NOMO-1 treated with DMSO at 0.1 percent for 48 hours (cell line): ENCODE measurements at regions not wholly inside any gene's neighbourhood (a gene's known extent, or its start where the extent isn't known, plus 50 kb on each side); places are given as distances from the start of the nearest gene placed in this dataset.
A peak's percentile ranks its signal among the peaks of the same experiment; 100 is the strongest.

Experiments used
- DNase-seq: peaks from one replicate; lab custom pipeline; 2025; ENCODE audit not compliant: unreplicated experiment; lab: John Stamatoyannopoulos, UW

GRCh38 chr20:58069796-58070663 lies 158.4 kb downstream of the ANKRD60 start:
- no peak for DNase-seq

- DNase-seq = no peak
Observed at GRCh38 chr20:58069207-58069606, 159.2 kb downstream of the ANKRD60 start.

DNA sequence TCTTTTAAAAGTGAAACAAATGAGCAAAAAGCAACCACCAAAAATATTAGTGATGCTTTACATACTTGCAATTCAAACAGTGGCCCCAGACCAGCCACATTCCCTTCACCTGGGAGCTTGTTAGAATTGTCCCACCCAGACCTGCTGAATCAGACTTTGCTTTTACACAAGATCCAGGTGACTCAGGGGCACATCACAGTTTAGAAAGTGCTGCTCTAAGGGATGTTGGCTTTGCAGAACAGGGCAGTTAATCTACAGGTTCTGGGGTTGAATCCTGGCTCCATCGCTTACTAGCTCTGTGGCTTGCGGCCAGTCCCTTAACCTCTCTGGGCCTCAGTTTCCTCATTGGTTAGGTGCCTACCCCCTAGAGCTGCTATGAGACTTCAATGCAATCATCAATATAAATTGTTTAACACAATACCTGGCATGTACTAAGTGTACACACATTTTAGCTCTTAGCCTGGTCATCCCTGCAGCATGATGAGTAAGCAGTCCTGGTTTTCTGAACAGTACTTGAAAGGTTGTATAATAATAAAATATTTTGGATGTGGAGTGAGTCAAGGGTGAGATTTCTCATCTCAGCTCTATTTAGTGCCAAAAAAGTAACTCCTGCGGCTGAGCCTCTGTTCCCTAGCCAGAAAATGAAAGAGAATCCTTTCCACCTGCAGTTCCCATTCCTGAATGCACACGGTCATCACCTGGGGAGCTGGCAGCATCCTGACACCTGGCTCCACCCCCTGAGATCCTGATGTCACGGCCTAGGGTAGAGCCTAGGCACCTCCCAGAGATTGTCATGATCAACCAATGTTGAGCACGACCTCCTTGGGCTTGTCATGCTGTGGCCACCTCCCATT lies 162.7 kb downstream of the ANKRD60 start:
- no peak for DNase-seq

DNA sequence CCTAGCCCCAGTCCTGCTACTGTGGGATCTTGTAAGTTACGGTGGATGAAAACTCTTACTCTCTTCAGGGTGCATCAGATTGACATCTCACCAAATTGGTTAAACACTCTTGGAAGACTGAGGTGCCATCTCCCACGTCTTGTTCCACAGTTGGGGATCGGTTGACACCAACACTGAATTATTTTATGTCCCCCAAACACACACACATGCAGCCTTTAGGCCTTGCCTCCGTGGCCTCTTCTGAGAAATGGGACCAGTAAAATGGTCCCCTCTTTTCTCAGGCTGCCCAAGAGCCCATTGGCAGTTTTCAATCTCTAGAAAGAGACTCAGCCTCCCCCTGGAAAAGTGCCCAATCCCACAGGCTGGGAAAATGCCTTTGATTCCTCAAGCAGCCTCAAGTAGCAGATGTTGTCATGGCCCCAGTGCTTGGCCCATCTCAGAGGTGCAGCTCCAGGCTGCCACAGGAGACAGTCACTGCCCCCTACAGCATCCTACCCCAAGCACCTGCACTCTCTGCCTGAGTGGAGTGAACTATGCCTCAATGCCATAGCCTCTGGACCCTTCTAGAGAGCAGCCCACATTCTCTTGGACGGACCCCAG lies 163.9 kb downstream of the ANKRD60 start:
- no peak for DNase-seq

DNA sequence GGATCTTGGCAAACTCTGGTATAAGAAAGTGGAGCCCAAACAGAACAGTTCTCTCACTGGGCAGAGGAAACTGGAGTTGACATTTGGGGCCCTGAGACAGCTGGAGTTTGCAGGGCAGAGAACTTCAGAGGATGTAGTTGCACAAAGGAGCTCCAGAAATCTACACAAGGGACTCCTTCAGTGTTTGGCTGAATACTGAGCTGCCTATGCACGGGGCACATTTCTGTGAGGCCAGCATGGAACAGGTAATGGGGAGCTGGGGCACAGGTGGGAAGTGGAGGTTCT lies 169.3 kb downstream of the ANKRD60 start:
- DNase-seq = no peak

- DNase-seq = no peak
Observed at GRCh38 chr20:58058421-58059259, 169.8 kb downstream of the ANKRD60 start.

DNA sequence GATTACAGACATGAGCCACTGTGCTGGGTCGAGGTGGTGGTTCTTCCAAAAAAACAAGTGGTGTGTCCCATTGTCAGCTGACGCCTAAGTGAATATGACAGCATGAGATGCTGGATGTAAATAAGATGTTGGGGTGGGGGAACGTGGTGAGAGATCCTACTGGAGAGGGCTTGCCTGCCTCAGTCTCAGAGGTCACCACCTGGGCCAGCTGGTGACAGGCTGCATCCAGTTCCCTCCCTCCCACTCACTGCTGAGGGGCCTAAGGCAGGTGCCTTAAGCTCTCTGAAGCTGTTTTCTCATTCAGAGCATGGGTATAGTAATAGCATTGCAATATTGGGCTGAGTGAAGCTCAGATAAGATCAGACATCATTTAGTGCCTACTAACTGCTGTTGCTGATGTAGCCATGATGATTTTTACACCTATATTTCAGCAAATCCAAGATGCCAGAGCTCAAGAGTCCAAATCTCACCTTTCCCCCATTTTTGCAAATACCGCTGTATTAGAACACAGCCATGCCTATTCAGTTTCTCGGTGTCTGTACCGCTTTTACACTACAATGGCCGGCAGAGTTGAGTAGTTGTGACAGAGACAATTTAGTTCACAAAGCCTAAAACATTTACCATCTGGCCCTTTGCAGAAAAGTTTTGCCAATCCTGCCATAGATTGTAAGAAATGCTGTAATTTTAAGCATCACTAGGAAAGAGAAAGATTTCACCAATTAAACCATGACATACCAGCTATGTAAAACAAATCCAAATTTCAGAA lies 171.3 kb downstream of the ANKRD60 start:
- no peak for DNase-seq

- no peak for DNase-seq
Observed at GRCh38 chr20:58056021-58056591, 172.3 kb downstream of the ANKRD60 start.

DNA sequence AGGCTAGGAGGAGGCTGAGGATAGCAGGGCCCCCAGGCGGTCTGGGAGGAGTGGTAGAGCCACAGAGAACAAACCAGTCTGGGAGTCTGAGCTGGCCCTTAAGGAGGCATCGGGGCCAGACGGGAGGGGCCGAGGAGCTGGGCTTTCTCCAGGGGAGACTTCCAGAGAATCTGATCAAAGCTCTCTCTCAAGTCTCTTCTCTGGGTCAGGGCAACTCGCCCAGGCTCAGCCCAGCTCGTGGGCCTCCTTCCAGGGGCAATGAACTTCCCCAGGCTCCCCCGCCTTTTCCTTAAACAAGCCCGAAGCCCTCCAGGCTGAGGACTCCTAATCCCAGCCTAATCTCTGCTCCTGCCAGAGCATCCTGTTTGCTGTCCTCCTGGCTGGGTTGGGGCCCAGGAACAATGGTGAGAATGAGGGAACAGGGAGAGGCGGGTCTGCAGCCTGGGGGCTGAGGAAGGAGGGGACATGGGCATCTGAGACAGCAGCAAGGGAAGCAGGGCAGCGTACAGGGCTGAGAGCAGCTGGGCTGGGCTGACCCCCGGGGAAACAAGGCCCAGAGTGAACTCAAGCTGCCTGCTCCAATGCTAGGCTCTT lies 173.6 kb downstream of the ANKRD60 start:
- no peak for DNase-seq

DNA sequence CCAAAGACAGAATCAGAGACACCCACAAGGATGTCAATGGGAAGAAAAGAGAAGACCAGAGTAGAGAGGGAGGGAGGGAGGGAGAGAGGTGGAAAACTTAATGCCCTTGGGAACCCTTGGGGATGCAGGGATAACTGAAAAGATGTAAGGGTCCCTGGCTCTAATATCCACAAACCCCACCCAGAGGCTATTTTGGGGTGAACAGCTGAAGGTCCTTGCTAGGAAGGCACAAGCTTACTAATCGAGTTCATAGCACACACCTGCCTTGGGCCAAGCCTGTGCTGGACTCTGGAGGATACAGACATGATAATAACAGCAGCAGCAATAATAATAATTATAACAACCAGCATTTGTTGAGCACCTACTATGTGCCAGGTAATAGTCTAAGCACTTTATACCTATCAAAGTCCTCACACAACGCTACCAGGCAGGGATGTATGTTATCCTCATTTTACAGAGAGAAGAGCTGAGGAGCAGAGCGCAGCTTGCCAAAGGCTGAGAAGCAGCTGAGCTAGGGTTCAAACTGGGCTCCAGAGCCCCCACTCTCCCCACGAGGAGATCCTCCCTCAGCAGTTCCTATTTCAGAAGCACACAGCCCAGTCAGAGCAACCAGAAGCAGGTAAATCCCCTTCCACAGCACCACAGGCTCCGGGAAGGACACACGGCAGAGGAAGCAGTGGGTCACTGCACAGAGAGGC lies 174.2 kb downstream of the ANKRD60 start:
- DNase-seq = no peak

GRCh38 chr20:58053391-58054055 lies 174.9 kb downstream of the ANKRD60 start:
- no peak for DNase-seq

GRCh38 chr20:58051367-58051766 lies 177.1 kb downstream of the ANKRD60 start:
- DNase-seq = no peak

DNA sequence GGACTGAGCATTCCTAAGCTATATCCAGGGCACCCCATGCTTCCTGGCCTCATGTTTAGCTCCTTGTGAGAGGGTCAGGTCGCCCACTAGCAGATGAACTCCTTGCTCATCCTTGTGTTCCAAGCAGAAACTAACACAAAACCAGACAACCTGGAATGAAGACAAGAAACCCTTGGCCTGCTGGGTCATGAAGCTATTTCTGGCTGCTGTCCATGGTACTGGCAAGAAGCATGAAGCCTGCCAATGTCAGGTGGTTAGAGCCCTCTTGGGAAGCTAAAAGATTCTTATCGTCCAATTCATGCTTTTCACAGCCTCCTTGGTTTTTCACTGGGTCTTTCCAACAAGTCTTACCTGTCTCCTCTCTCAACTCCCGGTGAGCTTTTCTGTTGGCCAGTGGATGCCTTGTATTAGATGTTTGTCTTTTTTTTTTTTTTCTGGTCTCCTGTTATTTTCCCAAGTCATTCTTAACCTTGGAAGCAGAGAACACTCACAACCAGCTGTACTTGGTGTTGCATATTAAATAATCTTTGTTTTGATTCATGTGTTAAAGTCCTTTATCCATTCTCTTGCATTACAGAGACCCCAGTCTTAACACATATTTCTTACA lies 180.3 kb downstream of the ANKRD60 start:
- peak; percentile 0 for DNase-seq

DNA sequence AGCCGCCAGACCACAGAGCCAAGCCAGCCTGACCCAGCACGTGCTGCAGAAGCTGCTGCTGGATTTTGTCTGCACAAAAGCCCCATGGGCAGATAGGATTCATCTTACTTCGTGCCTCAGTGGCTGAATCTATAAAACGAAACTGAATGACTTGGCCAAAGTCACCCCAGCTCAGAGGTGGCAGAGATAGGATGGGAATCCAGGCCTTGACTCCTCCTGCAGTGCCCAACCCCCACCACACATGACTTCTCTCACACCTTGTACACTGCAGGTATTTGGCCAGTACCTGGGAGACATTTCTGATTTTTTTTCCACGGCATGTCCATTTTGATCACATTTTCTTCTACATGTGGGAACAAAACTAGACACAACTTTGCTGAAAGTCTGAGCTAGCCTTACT lies 182.1 kb downstream of the ANKRD60 start:
- no peak for DNase-seq

- no peak for DNase-seq
Observed at GRCh38 chr20:58045579-58045978, 182.9 kb downstream of the ANKRD60 start.

DNA sequence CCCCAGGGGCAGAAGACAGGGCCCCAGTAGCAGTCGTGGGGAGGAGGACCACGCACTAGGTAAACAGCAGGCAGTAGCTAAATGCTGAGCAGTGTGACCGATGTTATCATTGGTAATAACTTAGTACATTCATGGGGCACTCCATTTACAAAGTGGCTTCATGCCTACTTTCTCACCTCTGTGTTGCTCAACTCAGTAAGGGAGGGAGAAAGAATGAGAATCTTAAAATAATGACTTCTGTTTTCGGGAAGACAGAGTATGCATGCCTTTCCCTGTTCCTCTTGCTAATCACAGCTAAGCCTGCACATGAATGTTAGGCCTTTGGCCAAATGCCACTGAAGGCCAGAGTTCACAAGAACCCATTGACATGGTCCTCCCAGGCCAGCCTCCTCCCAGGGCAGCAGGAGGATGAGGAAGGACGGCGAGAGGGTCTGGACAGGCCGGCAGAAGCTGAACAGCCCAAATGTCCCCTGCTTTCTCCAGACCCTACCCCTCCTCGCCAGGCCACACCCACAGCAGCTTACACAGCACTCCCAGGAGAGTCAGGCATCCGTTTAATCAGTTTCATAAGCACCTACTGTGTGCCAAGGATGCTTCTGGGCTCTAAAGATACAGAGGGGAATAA lies 183.4 kb downstream of the ANKRD60 start:
- DNase-seq = no peak

DNA sequence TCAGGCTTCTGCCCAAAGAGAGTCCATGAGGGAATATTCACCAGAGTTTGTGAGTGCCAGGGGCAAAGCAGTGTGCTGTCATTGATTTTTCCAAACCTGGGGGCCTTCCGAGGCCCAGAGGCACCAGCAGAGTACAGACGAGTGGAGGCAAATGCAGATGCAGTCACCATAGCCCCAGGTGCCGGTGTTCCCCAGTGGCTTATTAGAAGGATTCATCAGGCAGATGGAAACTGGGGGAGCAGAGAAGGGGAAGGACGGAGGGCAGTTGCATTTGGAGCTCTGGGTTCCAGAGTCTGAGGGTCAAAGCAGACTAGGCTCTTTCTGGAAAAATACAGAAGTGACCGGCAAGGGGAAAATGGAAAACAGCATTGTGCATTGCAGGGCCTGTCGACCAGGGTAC lies 184.2 kb downstream of the ANKRD60 start:
- DNase-seq = no peak
